Loucy (cell line): ENCODE measurements at regions not wholly inside any gene's neighbourhood (a gene's known extent, or its start where the extent isn't known, plus 50 kb on each side); places are given as distances from the start of the nearest gene placed in this dataset.

Experiments used
- CTCF ChIP-seq: fragments of 200-600 bp; sonication (generic); conservative IDR thresholded peaks from 2 replicates; pipeline ENCODE4 v1.5.1; 2014; ENCODE audit warnings: mild to moderate bottlenecking, antibody characterized with exemption, low read length
- EZH2phosphoT487 ChIP-seq: fragments of 200-600 bp; IDR thresholded peaks from 2 replicates; pipeline ENCODE4 v1.6.1; 2018; ENCODE audit warnings: antibody characterized with exemption, mild to moderate bottlenecking, moderate library complexity, borderline replicate concordance

DNA sequence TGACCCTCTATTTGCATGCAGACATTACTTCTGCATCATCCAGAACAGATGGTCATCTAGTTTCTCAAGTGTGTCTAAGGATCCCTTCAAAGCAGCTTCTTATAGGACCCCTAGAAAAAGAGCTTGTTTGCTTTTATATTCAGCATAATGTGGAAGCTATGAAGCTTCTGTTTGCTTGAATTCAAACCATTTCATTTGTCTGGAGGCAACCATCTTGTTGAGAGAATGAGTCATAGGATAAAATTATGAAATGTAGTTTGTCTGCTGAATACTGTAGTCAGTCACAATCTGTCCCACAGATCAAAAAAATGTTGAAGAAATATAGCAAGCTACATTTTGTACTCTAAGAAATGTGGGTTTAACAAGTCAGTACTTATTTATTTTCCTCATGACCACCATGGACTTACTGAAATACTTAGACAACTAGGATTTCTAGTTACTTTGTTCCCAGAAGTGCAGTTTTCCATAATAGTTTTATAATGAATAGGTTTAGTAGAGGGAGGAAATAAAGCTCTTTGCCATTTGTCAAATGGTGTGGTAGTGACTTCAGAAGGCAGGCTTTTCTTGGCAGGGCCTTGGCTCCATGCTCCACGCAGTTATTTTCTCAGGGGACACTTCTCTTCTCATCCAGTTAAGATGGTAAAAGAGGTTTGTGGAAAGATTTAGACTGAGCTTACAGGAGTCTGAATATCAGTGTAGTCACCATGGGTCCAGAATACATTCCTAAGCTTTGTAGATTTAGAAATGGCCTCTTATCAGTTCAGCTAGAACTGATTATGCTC is 74.8 kb upstream of the DEPDC1 start:
- no peak for TF ChIP-seq CTCF
- TF ChIP-seq EZH2phosphoT487: no peak
